HG02981 (cell line): ENCODE measurements at regions not wholly inside any gene's neighbourhood (a gene's known extent, or its start where the extent isn't known, plus 50 kb on each side); places are given as distances from the start of the nearest gene placed in this dataset.

Source experiments
- ATAC-seq: cut with Tn5 transposase; IDR thresholded peaks from one replicate; pipeline ENCODE4 v1.9.1; 2021; ENCODE audit warnings: mild to moderate bottlenecking, moderate library complexity; ENCODE audit not compliant: unreplicated experiment

- no peak for ATAC-seq
Measured at GRCh38 chr1:81498471-81499462, 302.0 kb upstream of the ADGRL2 start.

- no peak for ATAC-seq
Measured at GRCh38 chr1:81496349-81496748, 304.4 kb upstream of the ADGRL2 start.

- no peak for ATAC-seq
Measured at GRCh38 chr1:81493102-81493869, 307.4 kb upstream of the ADGRL2 start.

- no peak for ATAC-seq
Measured at GRCh38 chr1:81492628-81493027, 308.1 kb upstream of the ADGRL2 start.

- no peak for ATAC-seq
Measured at GRCh38 chr1:81490614-81491013, 310.1 kb upstream of the ADGRL2 start.

- ATAC-seq = no peak
Measured at GRCh38 chr1:81489372-81489934, 311.3 kb upstream of the ADGRL2 start.

GRCh38 chr1:81484284-81484683 is 316.4 kb upstream of the ADGRL2 start:
- no peak for ATAC-seq

GRCh38 chr1:81478219-81478618 is 322.5 kb upstream of the ADGRL2 start:
- ATAC-seq = no peak

- no peak for ATAC-seq
Measured at GRCh38 chr1:81477710-81478109, 323.0 kb upstream of the ADGRL2 start.

GRCh38 chr1:81472387-81472786 is 328.3 kb upstream of the ADGRL2 start:
- no peak for ATAC-seq

- no peak for ATAC-seq
Measured at GRCh38 chr1:81471255-81471654, 329.5 kb upstream of the ADGRL2 start.

GRCh38 chr1:81470275-81470674 is 330.5 kb upstream of the ADGRL2 start:
- no peak for ATAC-seq

- ATAC-seq = no peak
Measured at GRCh38 chr1:81467383-81467782, 333.4 kb upstream of the ADGRL2 start.

GRCh38 chr1:81466961-81467360 is 333.8 kb upstream of the ADGRL2 start:
- ATAC-seq = no peak

- ATAC-seq = no peak
Measured at GRCh38 chr1:81463936-81464837, 336.5 kb upstream of the ADGRL2 start.

- ATAC-seq = no peak
Measured at GRCh38 chr1:81459043-81459442, 341.7 kb upstream of the ADGRL2 start.

GRCh38 chr1:81458186-81458585 is 342.5 kb upstream of the ADGRL2 start:
- no peak for ATAC-seq

GRCh38 chr1:81455481-81455880 is 345.3 kb upstream of the ADGRL2 start:
- no peak for ATAC-seq

- no peak for ATAC-seq
Measured at GRCh38 chr1:81453971-81454370, 346.8 kb upstream of the ADGRL2 start.

GRCh38 chr1:81453367-81453703 is 347.4 kb upstream of the ADGRL2 start:
- ATAC-seq = no peak
